ENCODE measurements at regions not wholly inside any gene's neighbourhood (a gene's known extent, or its start where the extent isn't known, plus 50 kb on each side); places are given as distances from the start of the nearest gene placed in this dataset.

- BruUV-seq (replicated peaks) = no TSS peak
Observed at GRCh38 chr4:160811956-160812355, 1351.8 kb downstream of the FSTL5 start.

More at GRCh38 chr4:160811956-160812355, 1351.8 kb downstream of the FSTL5 start:
- Histone ChIP-seq H3K9me3 (ENCODE audit: low read length) (no peaks in the 10 kb centered on the region), H3K4me2 (ENCODE audit: low read depth, low read length) (no peak overlapping the region), H4K20me1 (ENCODE audit: insufficient read depth, low read length) (no peaks in the 10 kb centered on the region), H3K4me3 (replicated peaks in 1 of 3; ENCODE audit: insufficient read depth in 1 of 3, low read depth in 2 of 3, low read length in 3 of 3) (no peak overlapping the region), H3K4me1 (ENCODE audit: insufficient read depth, low read length) (no peaks in the 10 kb centered on the region), H3K36me3 (replicated peaks in 1 of 2; ENCODE audit: control insufficient read depth in 1 of 2, insufficient read depth in 2 of 2, low read length in 2 of 2) (no peaks in the 10 kb centered on the region), H2AFZ (ENCODE audit: low read length) (no peak overlapping the region), H3K27me3 (ENCODE audit: control insufficient read depth in 1 of 2, insufficient read depth in 2 of 2, low read length in 2 of 2) (no peaks in the 10 kb centered on the region), H3K27ac (ENCODE audit: extremely low read length, insufficient read depth, low read length) (no peak overlapping the region), H3K79me2 (ENCODE audit: insufficient read depth, low read length) (no peaks in the 10 kb centered on the region), H3K9ac (ENCODE audit: insufficient read depth, low read depth, low read length) (no peak overlapping the region)
- CTCF ChIA-PET (ENCODE audit: low intra/inter-chr PET ratio, low total read pairs) = no interaction called here
- no peak for TF ChIP-seq HBP1 (CRISPR knock-in tag; IDR thresholded peaks at IDR 0.05; ENCODE audit: low read depth)
- TF ChIP-seq GZF1 (CRISPR knock-in tag; IDR thresholded peaks at IDR 0.05) = no peak
- TF ChIP-seq, protein P1, sequence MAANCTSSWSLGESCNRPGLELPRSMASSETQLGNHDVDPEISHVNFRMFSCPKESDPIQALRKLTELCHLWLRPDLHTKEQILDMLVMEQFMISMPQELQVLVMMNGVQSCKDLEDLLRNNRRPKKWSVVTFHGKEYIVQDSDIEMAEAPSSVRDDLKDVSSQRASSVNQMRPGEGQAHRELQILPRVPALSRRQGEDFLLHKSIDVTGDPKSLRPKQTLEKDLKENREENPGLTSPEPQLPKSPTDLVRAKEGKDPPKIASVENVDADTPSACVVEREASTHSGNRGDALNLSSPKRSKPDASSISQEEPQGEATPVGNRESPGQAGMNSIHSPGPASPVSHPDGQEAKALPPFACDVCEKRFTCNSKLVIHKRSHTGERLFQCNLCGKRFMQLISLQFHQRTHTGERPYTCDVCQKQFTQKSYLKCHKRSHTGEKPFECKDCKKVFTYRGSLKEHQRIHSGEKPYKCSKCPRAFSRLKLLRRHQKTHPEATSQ (CRISPR knock-in tag; IDR thresholded peaks at IDR 0.05; ENCODE audit: borderline replicate concordance) = no peak
- no peak for TF ChIP-seq STAG1 (CRISPR knock-in tag; IDR thresholded peaks at IDR 0.05)
- TF ChIP-seq JUNB (CRISPR knock-in tag; IDR thresholded peaks at IDR 0.05; ENCODE audit: borderline replicate concordance) = no peak
- TF ChIP-seq, protein P2, sequence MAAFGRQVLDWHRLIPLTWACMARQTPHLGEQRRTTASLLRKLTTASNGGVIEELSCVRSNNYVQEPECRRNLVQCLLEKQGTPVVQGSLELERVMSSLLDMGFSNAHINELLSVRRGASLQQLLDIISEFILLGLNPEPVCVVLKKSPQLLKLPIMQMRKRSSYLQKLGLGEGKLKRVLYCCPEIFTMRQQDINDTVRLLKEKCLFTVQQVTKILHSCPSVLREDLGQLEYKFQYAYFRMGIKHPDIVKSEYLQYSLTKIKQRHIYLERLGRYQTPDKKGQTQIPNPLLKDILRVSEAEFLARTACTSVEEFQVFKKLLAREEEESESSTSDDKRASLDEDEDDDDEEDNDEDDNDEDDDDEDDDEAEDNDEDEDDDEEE (CRISPR knock-in tag; IDR thresholded peaks at IDR 0.05) = no peak
- POLR2A ChIA-PET = no interaction called here
- in situ Hi-C loops (cut with HindIII; ENCODE audit: extremely low pct_ligation_motif_present, low pct_unique_long_range_greater_than_20kb) (no loop called here), intact Hi-C loops (cut with micrococcal nuclease; ENCODE audit: unreplicated experiment) (no loop called here)
- no peak for ATAC-seq
- FAIRE-seq = no peak
- no peak for DNase-seq (ENCODE audit: low spot score)
